Loucy (cell line): ENCODE measurements at regions not wholly inside any gene's neighbourhood (a gene's known extent, or its start where the extent isn't known, plus 50 kb on each side); places are given as distances from the start of the nearest gene placed in this dataset.

Experiments
- H2AFZ ChIP-seq: fragments of 200-600 bp; sonication (generic); 2 replicates; pipeline ENCODE4 v1.6.0; 2016; ENCODE audit warnings: antibody characterized with exemption, mild to moderate bottlenecking, low read length, moderate library complexity
- H3F3A ChIP-seq: fragments of 200-600 bp; 2 replicates; pipeline ENCODE4 v1.6.0; 2016; ENCODE audit warnings: antibody characterized with exemption, low read depth, mild to moderate bottlenecking
- H3K27me3 ChIP-seq: fragments of 200-600 bp; sonication (generic); 2 replicates; pipeline ENCODE4 v1.6.1; 2014; ENCODE audit warnings: low read length, mild to moderate bottlenecking; ENCODE audit not compliant: insufficient read depth, poor library complexity, severe bottlenecking
- H3K36me3 ChIP-seq: fragments of 200-600 bp; sonication (generic); 2 replicates; pipeline ENCODE4 v1.6.1; 2016; ENCODE audit warnings: low read length; ENCODE audit not compliant: insufficient read depth
- H3K4me1 ChIP-seq: fragments of 200-600 bp; sonication (generic); 2 replicates; pipeline ENCODE4 v1.5.1; 2014; ENCODE audit warnings: low read length, mild to moderate bottlenecking; ENCODE audit not compliant: insufficient read depth, poor library complexity, severe bottlenecking
- H3K4me2 ChIP-seq: fragments of 200-600 bp; sonication (generic); 2 replicates; pipeline ENCODE4 v1.6.0; 2014; ENCODE audit warnings: antibody characterized with exemption, low read length, low read depth, mild to moderate bottlenecking; ENCODE audit not compliant: poor library complexity, severe bottlenecking
- H3K4me3 ChIP-seq: fragments of 200-600 bp; sonication (generic); 2 replicates; pipeline ENCODE4 v1.5.1; 2014; ENCODE audit warnings: low read length, mild to moderate bottlenecking, mixed read lengths; ENCODE audit not compliant: poor library complexity, severe bottlenecking
- H3K79me2 ChIP-seq: fragments of 200-600 bp; sonication (generic); 2 replicates; pipeline ENCODE4 v1.6.1; 2014; ENCODE audit warnings: low read length; ENCODE audit not compliant: insufficient read depth
- H3K9ac ChIP-seq: fragments of 200-600 bp; sonication (generic); 2 replicates; pipeline ENCODE4 v1.6.0; 2014; ENCODE audit warnings: mild to moderate bottlenecking, low read depth, low read length, moderate library complexity; ENCODE audit not compliant: poor library complexity, severe bottlenecking
- H3K9me2 ChIP-seq: fragments of 200-600 bp; sonication (generic); replicated peaks from 2 replicates; pipeline ENCODE4 v1.6.1; 2016; ENCODE audit warnings: low read depth, low read length, mixed read lengths
- H3K9me3 ChIP-seq: fragments of 200-600 bp; sonication (generic); 2 replicates; pipeline ENCODE4 v1.6.1; 2014; ENCODE audit warnings: mild to moderate bottlenecking, antibody characterized with exemption, low read length, low read depth; ENCODE audit not compliant: insufficient read depth
- H4K20me1 ChIP-seq: fragments of 200-600 bp; sonication (generic); 2 replicates; pipeline ENCODE4 v1.6.0; 2014; ENCODE audit warnings: antibody characterized with exemption, low read length, mild to moderate bottlenecking; ENCODE audit not compliant: insufficient read depth, poor library complexity, severe bottlenecking
- CTCF ChIP-seq: fragments of 200-600 bp; sonication (generic); conservative IDR thresholded peaks from 2 replicates; pipeline ENCODE4 v1.5.1; 2014; ENCODE audit warnings: mild to moderate bottlenecking, antibody characterized with exemption, low read length
- EZH2phosphoT487 ChIP-seq: fragments of 200-600 bp; IDR thresholded peaks from 2 replicates; pipeline ENCODE4 v1.6.1; 2018; ENCODE audit warnings: antibody characterized with exemption, mild to moderate bottlenecking, moderate library complexity, borderline replicate concordance

- H3K79me2 ChIP-seq, result no peaks in the 10 kb centered on the region
- no peaks in the 10 kb centered on the region for H4K20me1 ChIP-seq
- no peak for TF ChIP-seq EZH2phosphoT487
- TF ChIP-seq CTCF, result no peak
- H3K9me3 ChIP-seq, result no peaks in the 10 kb centered on the region
- no peaks in the 10 kb centered on the region for H3K27me3 ChIP-seq
- no peak overlapping the region for H3K9ac ChIP-seq
- no peak overlapping the region for H2AFZ ChIP-seq
- no peaks in the 10 kb centered on the region for H3K9me2 ChIP-seq
- H3K4me1 ChIP-seq, result no peaks in the 10 kb centered on the region
- H3F3A ChIP-seq, result no peaks in the 10 kb centered on the region
- no peak overlapping the region for H3K4me3 ChIP-seq
- no peak overlapping the region for H3K4me2 ChIP-seq
- no peaks in the 10 kb centered on the region for H3K36me3 ChIP-seq
These were observed 101.8 kb upstream of the MBNL2 start for GRCh38 chr13:97120346-97120745.

GRCh38 chr13:97120976-97121375 is 101.2 kb upstream of the MBNL2 start:
- Histone ChIP-seq H3K9me2 (no peaks in the 10 kb centered on the region), H3K79me2 (no peaks in the 10 kb centered on the region), H3K27me3 (no peaks in the 10 kb centered on the region), H3K9me3 (no peaks in the 10 kb centered on the region), H4K20me1 (no peaks in the 10 kb centered on the region), H3K4me2 (no peak overlapping the region), H2AFZ (no peak overlapping the region), H3K36me3 (no peaks in the 10 kb centered on the region), H3K4me3 (no peak overlapping the region), H3F3A (no peaks in the 10 kb centered on the region), H3K4me1 (no peaks in the 10 kb centered on the region), H3K9ac (no peak overlapping the region)
- no peak for TF ChIP-seq EZH2phosphoT487
- no peak for TF ChIP-seq CTCF

GRCh38 chr13:97121894-97122293 is 100.2 kb upstream of the MBNL2 start:
- H3K79me2 ChIP-seq, result no peaks in the 10 kb centered on the region
- no peak overlapping the region for H2AFZ ChIP-seq
- no peaks in the 10 kb centered on the region for H4K20me1 ChIP-seq
- no peaks in the 10 kb centered on the region for H3F3A ChIP-seq
- H3K36me3 ChIP-seq, result no peaks in the 10 kb centered on the region
- TF ChIP-seq EZH2phosphoT487, result no peak
- no peak for TF ChIP-seq CTCF
- no peaks in the 10 kb centered on the region for H3K9me3 ChIP-seq
- H3K9me2 ChIP-seq, result no peaks in the 10 kb centered on the region
- H3K9ac ChIP-seq, result no peak overlapping the region
- H3K4me1 ChIP-seq, result no peaks in the 10 kb centered on the region
- H3K4me2 ChIP-seq, result no peak overlapping the region
- no peak overlapping the region for H3K4me3 ChIP-seq
- H3K27me3 ChIP-seq, result no peaks in the 10 kb centered on the region
